Germinal center (tissue), 1 donor: ENCODE measurements at regions not wholly inside any gene's neighbourhood (a gene's known extent, or its start where the extent isn't known, plus 50 kb on each side); places are given as distances from the start of the nearest gene placed in this dataset.

ENCODE experiments used
- DNase-seq: peaks from one replicate; pipeline ENCODE4 v3.0.0; 2012; ENCODE audit warnings: mixed read lengths, low spot score

- DNase-seq: no peak
Measured at GRCh38 chr14:101046071-101046470, 142.5 kb upstream of the RTL1 start.

DNA sequence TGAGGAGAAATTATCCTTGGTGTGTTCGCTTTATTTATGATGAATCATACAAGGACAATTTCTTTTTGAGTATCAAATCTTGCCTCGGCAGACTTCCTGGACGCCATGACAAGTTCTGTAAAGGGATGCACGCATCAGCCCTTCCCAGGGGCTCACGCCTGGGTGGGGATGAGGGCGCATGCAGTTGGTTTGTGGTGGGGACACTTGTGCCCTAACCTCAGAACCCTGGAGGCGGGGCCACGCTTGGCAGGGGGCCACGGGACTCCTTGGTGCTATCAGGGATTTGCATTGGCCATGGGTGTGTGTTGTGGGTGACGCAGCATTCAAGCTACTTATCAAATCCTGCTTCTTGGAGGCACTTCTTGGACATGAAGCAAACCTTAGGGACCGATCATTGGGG, 143.8 kb upstream of the RTL1 start:
- DNase-seq: no peak

GRCh38 chr14:101048766-101049165, 145.2 kb upstream of the RTL1 start:
- no peak for DNase-seq

- DNase-seq: no peak
Measured at GRCh38 chr14:101049511-101049910, 146.0 kb upstream of the RTL1 start.

DNA sequence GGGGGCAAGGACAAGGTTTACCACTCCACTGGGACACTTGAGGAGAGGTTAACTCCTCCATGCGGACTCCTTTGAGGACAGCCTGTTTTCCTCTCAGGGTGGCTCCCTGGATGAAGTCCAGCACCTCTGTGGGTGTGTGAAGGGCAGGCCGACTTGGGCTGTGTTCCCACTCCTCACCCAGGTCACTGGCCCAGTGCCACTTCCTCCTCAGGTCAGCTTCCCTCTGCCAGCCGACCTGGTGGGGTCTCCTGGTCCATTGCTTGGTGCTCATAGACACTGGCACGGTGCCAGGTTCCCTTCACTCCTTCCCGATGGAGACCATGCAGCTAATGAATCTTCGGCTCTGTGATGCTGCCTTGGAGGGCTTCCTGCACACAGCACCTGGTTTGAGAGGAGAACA, 146.4 kb upstream of the RTL1 start:
- no peak for DNase-seq

DNA sequence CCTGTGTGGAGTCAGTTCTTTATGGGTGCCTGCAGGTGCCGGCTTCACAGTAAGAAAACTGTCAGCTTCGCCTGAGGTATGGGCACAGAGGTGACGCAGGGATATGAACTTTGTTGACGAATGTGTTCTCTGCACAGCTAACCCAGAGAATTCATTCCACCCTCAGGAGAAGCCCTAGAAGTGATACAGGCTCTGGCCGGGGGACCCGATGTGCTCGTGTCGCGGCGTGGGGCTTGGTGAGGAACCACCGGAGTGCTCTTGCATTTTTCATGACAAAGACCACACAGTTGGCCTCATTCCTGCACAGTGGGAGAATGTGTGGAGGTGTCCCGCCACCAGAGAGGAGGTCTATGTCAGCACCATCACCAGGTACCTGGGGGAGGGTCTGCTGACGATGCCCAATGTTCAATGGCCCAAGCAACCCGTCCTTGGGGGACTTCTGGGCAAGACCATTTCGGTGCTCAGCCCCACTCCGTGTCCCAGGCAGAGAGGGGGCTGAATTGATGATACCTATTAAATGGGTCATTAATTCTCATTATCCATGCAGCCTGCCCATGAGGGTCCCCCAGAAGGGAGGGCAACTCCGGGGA, 147.5 kb upstream of the RTL1 start:
- DNase-seq: no peak

GRCh38 chr14:101054671-101055070, 151.1 kb upstream of the RTL1 start:
- no peak for DNase-seq

- no peak for DNase-seq
Measured at GRCh38 chr14:101055106-101055662, 151.7 kb upstream of the RTL1 start.

- DNase-seq: no peak
Measured at GRCh38 chr14:101055776-101056374, 152.4 kb upstream of the RTL1 start.

DNA sequence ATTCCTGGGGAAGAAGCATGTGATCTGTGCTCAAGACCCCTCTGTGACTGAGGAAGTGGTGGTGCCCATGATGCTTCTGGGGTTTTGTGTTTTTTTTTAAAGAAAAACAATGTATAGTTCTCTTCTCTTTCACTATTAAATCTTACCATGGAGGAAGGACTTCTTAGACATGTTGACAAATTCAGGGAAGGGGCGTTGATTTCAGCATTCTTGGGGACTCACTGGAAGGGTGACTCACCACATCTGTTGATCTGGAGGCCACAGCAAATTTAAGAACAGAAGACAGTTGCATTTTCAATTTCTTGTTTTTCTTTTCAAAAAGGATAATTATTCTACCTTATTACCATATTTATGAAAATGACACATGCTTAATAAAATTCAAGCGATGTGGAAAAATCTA, 152.9 kb upstream of the RTL1 start:
- DNase-seq: no peak

DNA sequence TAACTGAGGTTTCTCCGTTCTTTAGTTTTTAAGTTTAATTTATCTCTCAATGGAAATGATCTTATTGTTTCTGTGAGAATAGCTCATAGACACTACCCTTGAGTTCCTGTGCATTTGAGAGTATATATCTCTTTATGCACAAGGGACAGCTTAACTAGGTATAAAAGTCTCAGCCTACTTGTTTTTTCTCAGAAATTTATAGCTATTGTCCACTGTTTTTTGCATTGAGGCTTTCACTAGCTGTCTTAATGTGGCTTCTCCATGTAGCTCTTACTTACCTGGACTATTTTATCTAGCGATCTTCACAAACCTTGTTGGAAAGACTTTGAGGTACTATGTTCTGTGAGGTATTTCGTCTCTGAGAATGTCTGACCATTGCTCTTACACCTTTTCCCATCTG, 153.9 kb upstream of the RTL1 start:
- DNase-seq: no peak

GRCh38 chr14:101058571-101058970, 155.0 kb upstream of the RTL1 start:
- DNase-seq: no peak

- no peak for DNase-seq
Measured at GRCh38 chr14:101060171-101060601, 156.7 kb upstream of the RTL1 start.

- DNase-seq: no peak
Measured at GRCh38 chr14:101061411-101062064, 158.0 kb upstream of the RTL1 start.

- no peak for DNase-seq
Measured at GRCh38 chr14:101062065-101062450, 158.5 kb upstream of the RTL1 start.

GRCh38 chr14:101062601-101063000, 159.1 kb upstream of the RTL1 start:
- no peak for DNase-seq

- DNase-seq: no peak
Measured at GRCh38 chr14:101063121-101063520, 159.6 kb upstream of the RTL1 start.

DNA sequence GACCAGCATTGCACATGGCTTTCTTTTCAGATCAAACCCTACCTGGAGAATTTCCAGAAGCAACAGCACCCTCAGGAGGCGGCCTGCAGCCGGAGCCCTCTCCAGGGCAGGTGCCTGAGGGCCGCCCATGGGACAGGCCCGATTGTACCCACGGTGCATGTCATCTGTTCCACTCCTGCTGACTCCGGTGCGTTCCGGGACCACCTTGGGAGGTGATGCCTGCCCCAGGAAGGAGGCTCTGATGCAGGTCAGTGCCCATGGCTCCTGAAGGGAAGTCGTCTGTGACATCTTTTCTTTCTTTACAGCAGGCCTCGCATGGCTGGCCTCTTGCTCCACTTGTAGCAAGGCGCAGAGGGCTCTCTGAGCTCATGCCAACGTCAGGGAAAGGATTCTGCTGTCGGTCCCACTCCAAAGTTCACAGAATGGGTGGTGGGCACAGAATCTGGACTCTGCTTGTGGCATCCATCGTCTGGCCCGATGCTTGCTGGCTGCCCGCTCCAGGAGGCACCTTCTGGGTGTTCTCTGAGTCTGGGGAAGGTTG, 160.7 kb upstream of the RTL1 start:
- no peak for DNase-seq

GRCh38 chr14:101064718-101065117, 161.2 kb upstream of the RTL1 start:
- no peak for DNase-seq

DNA sequence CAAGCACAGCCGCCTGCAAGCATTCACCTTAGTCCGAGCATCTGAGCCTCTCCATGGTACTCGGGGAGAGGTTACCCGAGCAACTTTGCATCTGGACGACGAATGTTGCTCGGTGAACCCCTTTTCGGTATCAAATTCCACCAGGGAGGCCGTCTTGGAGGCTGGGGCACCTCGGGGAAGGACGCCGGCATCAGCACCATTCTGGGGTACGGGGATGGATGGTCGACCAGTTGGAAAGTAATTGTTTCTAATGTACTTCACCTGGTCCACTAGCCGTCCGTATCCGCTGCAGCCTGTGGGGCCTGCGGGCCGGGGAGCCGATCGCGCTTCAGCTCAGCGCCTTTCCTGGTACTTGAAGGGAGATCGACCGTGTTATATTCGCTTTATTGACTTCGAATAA, 161.7 kb upstream of the RTL1 start:
- DNase-seq: no peak

- no peak for DNase-seq
Measured at GRCh38 chr14:101065696-101066694, 162.5 kb upstream of the RTL1 start.
